Lower leg skin (tissue), 4 donors: ENCODE measurements at regions not wholly inside any gene's neighbourhood (a gene's known extent, or its start where the extent isn't known, plus 50 kb on each side); places are given as distances from the start of the nearest gene placed in this dataset.

Experiments
- DNase-seq, 2 donors: peaks; one replicate each; pipeline ENCODE4 v3.0.0-alpha.2; 2019; ENCODE audit warnings: low spot score in 2 of 2
- H3K4me3 ChIP-seq: fragments of 200-600 bp; sonication (generic); 2 replicates; pipeline ENCODE4 v1.5.1; 2017; ENCODE audit warnings: mild to moderate bottlenecking, low read depth; ENCODE audit not compliant: poor library complexity, severe bottlenecking
- POLR2A ChIP-seq, 2 donors: fragments of 450-650 bp; IDR thresholded peaks; one replicate each; pipeline ENCODE4 v1.6.1; 2016 to 2017; ENCODE audit warnings: antibody characterized with exemption in 2 of 2, mild to moderate bottlenecking in 1 of 2, moderate library complexity in 1 of 2
- WGBS, 2 donors: methylation state at CpG; one replicate each; pipeline ENCODE4 v1.1.5; 2018; 5-methylcytosine and 5-hydroxymethylcytosine counted together
- intact Hi-C: fragments of 100-400 bp; cut with DNase I; formaldehyde crosslinking; loops from one replicate; pipeline ENCODE4 v1.15.0; 2023; ENCODE audit warnings: low total_unique reads
- TF ChIP-seq, protein P1 (sequence below), 3 donors: fragments of 450-650 bp; IDR thresholded peaks; one replicate each; pipeline ENCODE4 v1.5.1; 2016; ENCODE audit warnings: antibody characterized with exemption in 3 of 3, mild to moderate bottlenecking in 3 of 3, moderate library complexity in 2 of 3

DNA sequence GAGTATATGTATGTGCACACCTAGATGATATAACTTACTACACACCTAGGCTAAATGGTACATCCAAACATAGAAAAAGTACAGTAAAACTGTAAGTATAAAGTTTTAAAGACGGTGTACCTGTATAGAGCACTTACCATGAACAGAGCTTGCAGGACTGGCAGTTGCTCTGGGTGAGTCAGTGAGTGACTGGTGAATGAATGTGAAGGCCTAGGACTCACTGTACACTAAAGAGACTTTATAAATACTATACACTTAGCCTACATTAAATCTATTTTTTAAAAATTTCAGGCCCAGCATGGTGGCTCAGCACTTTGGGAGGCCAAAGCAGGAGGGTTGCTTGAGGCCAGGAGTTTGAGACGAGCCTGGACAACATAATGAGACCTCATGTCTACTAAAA, 195.3 kb downstream of the FZD1 start:
- WGBS, 2 donors: 84% methylated on average over 2 of the region's 2 CpGs
- TF ChIP-seq POLR2A (IDR thresholded peaks at IDR 0.05): no peak
- TF ChIP-seq, protein P1, sequence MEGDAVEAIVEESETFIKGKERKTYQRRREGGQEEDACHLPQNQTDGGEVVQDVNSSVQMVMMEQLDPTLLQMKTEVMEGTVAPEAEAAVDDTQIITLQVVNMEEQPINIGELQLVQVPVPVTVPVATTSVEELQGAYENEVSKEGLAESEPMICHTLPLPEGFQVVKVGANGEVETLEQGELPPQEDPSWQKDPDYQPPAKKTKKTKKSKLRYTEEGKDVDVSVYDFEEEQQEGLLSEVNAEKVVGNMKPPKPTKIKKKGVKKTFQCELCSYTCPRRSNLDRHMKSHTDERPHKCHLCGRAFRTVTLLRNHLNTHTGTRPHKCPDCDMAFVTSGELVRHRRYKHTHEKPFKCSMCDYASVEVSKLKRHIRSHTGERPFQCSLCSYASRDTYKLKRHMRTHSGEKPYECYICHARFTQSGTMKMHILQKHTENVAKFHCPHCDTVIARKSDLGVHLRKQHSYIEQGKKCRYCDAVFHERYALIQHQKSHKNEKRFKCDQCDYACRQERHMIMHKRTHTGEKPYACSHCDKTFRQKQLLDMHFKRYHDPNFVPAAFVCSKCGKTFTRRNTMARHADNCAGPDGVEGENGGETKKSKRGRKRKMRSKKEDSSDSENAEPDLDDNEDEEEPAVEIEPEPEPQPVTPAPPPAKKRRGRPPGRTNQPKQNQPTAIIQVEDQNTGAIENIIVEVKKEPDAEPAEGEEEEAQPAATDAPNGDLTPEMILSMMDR (IDR thresholded peaks at IDR 0.05): no peak
- H3K4me3 ChIP-seq: no peak overlapping the region
- no peak for DNase-seq
- intact Hi-C loops: no loop called here

DNA sequence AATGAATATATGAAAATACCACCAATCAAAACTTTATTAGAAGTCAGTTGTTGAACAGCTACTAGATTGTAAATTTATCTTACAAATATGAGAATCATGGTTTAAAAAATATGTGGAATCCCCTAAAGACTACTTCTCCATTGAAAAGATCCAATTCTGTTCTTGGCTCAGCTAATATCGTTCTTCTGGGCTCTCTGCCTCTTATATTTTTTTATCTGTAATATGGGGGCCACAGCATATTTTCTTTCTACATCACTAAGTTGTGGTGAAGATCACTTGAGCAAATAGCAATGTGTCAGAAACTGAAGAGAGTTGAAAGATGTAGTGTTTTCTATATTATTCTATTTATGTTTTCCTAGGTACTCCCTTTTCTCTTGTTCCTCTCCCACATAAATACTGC, 198.1 kb downstream of the FZD1 start:
- no peak for TF ChIP-seq POLR2A (IDR thresholded peaks at IDR 0.05)
- TF ChIP-seq, protein P1 (IDR thresholded peaks at IDR 0.05): no peak
- DNase-seq: no peak
- no peak overlapping the region for H3K4me3 ChIP-seq
- 63 to 73% methylated on average over 1 of the region's 1 CpG for WGBS, 2 donors
- intact Hi-C loops: no loop called here

DNA sequence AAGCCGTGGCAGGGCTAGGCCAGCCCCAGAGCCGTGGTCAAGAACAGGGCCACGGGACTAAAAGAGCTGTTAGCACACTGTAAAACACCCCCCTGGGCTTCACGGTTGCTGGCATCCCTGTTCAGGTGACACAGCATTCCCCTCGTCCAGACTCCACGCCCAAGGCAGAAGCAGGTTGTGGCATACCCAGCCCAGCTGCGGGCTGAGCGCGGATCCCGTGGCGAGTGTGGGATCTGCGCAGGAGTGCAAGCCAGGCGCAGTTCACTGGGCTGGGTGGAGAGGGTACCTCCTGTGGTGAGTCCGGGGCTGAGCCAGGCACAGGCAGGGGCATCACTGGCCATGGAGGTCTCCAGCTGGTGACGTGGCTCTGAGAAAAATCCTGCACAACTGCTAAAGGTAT, 199.1 kb downstream of the FZD1 start:
- no peak for DNase-seq
- no peak overlapping the region for H3K4me3 ChIP-seq
- TF ChIP-seq, protein P1 (IDR thresholded peaks at IDR 0.05): no peak
- no peak for TF ChIP-seq POLR2A (IDR thresholded peaks at IDR 0.05)
- intact Hi-C loops: no loop called here
- WGBS, 2 donors: 94 to 96% methylated on average over 11 to 14 of the region's 15 CpGs

DNA sequence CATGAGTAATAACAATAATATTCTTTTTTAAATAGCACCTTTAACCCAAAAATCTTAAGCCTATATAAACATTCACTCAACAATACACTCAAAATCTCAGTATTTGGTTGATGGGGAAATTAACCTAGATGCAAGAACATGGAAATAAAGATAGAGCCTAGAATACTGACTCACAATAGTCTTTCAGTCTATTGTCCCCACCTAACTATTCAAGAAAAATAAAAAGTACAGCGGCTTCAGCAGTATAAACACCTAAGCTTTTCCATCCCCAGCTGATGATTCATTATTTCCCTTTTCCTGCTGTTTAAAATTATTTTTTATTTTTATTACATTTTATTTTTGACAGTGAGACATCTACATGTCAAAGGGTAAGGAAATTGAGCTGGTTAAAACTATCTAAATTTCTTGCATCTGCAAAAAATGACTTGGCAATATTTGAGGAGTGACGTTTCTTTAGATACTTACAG, 201.4 kb downstream of the FZD1 start:
- TF ChIP-seq, protein P1 (IDR thresholded peaks at IDR 0.05): no peak
- TF ChIP-seq POLR2A (IDR thresholded peaks at IDR 0.05): no peak
- intact Hi-C loops: no loop called here
- H3K4me3 ChIP-seq: no peak overlapping the region
- no peak for DNase-seq
- WGBS, 2 donors: 52 to 58% methylated on average over 2 of the region's 2 CpGs

DNA sequence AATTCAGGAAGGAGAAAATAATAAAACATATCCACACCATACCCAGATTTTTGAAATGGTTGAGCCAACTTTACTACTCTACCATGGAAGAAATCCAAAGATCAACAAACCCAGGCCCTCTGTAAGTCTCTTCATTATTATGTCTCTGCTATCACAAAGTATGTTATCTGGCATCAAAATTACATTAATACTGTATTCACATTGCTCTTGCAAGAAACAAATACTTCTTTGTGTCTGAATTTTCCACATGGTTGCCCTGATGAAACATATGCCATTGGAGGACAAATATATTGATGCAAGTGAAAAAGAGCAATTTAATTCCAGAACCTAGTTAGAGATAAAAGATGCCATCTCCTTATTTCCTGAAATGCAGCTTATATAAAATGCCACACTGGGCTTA, 204.0 kb downstream of the FZD1 start:
- no peak for DNase-seq
- no peak for TF ChIP-seq POLR2A (IDR thresholded peaks at IDR 0.05)
- TF ChIP-seq, protein P1 (IDR thresholded peaks at IDR 0.05): no peak
- intact Hi-C loops: no loop called here
- H3K4me3 ChIP-seq: no peak overlapping the region

DNA sequence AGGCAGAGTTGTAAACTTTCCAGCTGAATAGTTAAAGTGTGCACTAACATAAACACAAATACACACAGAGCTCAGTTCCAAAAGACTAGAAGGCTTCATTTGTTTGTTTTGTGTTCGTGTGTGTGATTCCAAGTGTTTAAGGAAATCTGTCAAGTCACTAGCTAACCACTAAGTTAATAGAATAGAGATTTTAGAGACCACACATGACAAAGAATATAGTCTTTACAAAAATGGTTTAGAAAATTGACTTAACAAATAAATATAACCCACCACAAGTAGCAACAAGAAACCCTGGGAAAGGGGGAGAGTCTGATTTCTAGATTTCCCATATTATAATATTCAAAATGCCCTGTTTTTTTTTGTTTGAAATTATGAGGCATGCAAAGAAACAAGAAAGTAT, 209.4 kb downstream of the FZD1 start:
- intact Hi-C loops: loop anchor here (5.0 kb wide), 1 partner anchor 44 kb away; no protein-coding TSS in a partner anchor
- no peak overlapping the region for H3K4me3 ChIP-seq
- no peak for TF ChIP-seq POLR2A (IDR thresholded peaks at IDR 0.05)
- TF ChIP-seq, protein P1 (IDR thresholded peaks at IDR 0.05): no peak
- DNase-seq: no peak
- WGBS, 2 donors: 40 to 60% methylated on average over 1 of the region's 1 CpG
